Skeletal muscle satellite cell (primary cell): ENCODE measurements at regions not wholly inside any gene's neighbourhood (a gene's known extent, or its start where the extent isn't known, plus 50 kb on each side); places are given as distances from the start of the nearest gene placed in this dataset.
"Not testable (repeated sequence)": the region's sequence is repeated elsewhere in the genome, so short reads cannot be mapped to it uniquely, and the experiment has no call there.

ENCODE experiments used
- H3K27me3 ChIP-seq: 2 replicates; pipeline ENCODE4 v1.7.0; 2013; ENCODE audit warnings: low read length; ENCODE audit not compliant: control insufficient read depth, insufficient read depth
- H3K36me3 ChIP-seq: 2 replicates; pipeline ENCODE4 v1.7.0; 2013; ENCODE audit warnings: mild to moderate bottlenecking, control low read depth, low read length; ENCODE audit not compliant: insufficient read depth
- H3K4me1 ChIP-seq: 2 replicates; pipeline ENCODE4 v1.7.0; 2013; ENCODE audit warnings: low read length; ENCODE audit not compliant: control insufficient read depth, insufficient read depth
- H3K4me2 ChIP-seq: 2 replicates; pipeline ENCODE4 v1.7.0; 2013; ENCODE audit warnings: mild to moderate bottlenecking, low read length
- H3K4me3 ChIP-seq: 2 replicates; pipeline ENCODE4 v1.7.0; 2013; ENCODE audit warnings: low read length
- H3K9ac ChIP-seq: 2 replicates; pipeline ENCODE4 v1.7.0; 2013; ENCODE audit warnings: mild to moderate bottlenecking, low read depth, low read length, moderate library complexity
- H3K9me3 ChIP-seq: replicated peaks from 2 replicates; pipeline ENCODE4 v1.7.0; 2013; ENCODE audit warnings: mild to moderate bottlenecking, control low read depth, low read length

DNA sequence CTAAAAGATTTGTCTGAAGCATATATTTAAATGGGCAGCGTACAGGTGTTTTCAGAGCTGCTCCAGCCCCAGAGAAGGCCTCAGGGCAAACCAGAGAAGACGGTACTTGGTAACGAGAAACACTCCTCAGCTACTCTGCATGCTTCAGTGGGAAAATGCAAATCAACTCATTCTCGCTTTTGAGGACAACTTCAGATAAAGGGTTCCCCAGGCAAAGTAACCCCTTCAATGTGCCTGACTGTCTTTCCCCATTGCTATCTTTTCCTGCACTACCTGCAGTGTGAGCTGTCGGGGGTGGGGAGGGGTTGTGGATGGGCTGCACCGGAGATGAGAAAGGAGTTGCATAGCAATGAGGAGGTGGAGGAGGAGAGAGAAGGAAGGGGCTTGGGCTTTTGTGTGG lies 339.7 kb upstream of the CLINT1 start:
- Histone ChIP-seq H3K9ac (no peak overlapping the region), H3K4me2 (no peak overlapping the region), H3K4me3 (no peak overlapping the region), H3K4me1 (no peaks in the 10 kb centered on the region), H3K36me3 (no peaks in the 10 kb centered on the region), H3K27me3 (peaks cover 19% of the 10 kb centered on the region), H3K9me3 (no peaks in the 10 kb centered on the region)

DNA sequence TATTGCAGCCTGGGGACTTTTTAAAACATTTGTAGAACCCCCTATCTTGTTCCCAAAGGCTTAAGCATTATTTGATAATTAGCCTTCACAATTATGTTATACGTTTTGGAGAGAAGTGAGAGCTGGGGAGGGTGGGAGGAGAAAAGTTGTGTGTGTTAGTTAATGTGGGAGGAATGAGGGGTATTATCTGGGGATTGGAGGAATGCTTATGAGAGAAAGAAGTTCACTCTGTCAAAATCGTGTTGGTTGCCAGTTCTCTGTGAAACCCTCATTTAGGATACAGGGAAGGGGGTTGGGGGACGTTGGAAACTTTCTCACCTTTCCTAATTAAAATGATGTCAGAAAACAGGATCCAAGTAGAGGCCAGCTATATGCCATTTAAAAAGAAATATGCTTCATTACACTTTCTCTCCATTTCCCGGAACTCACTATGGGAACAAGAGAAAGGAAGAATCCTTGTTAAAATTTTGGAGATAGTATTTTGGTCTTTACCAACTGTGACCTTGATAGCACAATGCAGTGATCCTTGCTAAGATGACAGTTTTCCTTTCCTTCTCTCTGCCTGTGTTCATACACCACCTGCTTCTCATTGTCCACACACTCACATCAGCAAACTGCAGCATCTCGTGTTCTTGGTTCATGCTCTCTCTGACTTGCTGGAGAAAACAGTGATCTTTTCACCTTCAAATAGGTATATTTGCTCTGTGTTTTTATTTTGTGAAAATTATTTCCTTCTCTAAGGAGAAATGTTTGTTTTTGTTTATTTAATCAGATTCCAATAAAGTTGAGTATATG lies 336.7 kb upstream of the CLINT1 start:
- Histone ChIP-seq H3K4me3 (no peak overlapping the region), H3K36me3 (no peaks in the 10 kb centered on the region), H3K4me2 (no peak overlapping the region), H3K4me1 (no peaks in the 10 kb centered on the region), H3K9me3 (no peaks in the 10 kb centered on the region), H3K9ac (no peak overlapping the region), H3K27me3 (peaks cover 9% of the 10 kb centered on the region)

DNA sequence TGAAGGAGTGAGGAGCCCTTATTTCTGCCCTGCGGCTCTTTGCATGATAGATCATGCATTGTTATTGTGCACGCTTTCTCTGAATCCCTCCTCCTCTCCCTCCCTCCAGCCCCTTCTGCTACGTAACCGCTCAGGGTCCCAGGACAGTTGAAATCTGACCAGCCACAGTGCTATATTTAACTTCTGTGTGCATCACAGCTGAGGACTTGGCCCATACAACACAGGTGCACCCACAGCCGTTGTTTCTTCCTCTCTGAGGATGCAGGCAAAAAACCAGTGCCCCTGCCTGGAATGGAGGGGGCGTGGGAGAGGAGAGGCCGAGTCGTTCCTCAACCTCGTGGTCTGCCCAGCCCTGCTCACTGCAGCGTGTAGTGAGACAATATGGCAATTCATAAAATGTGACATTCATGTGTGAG lies 335.6 kb upstream of the CLINT1 start:
- Histone ChIP-seq H3K4me2 (no peak overlapping the region), H3K9me3 (no peaks in the 10 kb centered on the region), H3K4me1 (no peaks in the 10 kb centered on the region), H3K9ac (no peak overlapping the region), H3K36me3 (no peaks in the 10 kb centered on the region), H3K4me3 (no peak overlapping the region), H3K27me3 (peaks cover 9% of the 10 kb centered on the region)

- not testable (repeated sequence) for H3K9ac ChIP-seq, H3K36me3 ChIP-seq, H3K27me3 ChIP-seq, H3K4me2 ChIP-seq, H3K9me3 ChIP-seq, H3K4me3 ChIP-seq, H3K4me1 ChIP-seq
Observed at GRCh38 chr5:158193395-158193794, 334.4 kb upstream of the CLINT1 start.

- no peak overlapping the region for H3K9ac ChIP-seq
Observed at GRCh38 chr5:158180407-158180806, 321.5 kb upstream of the CLINT1 start.

DNA sequence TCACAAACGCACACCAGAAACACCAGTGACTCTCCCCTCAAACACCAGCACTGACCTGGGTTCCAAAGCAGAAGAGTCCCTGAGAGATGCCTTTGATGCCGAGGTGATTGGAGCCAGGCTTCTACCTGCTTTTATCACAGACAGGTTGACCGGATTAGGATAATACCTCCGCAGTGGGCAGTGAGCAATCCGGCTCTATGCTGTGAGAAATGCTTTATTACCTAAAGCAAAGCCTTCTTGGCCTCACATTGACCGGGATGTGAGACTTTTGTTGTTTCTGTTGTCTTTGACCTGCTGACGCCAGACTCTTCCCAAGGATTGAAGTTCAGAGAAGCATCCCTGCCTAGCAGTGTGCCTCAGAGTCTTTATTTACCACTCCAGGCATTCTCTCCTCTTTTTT lies 320.3 kb upstream of the CLINT1 start:
- Histone ChIP-seq H3K36me3 (no peaks in the 10 kb centered on the region), H3K9me3 (no peaks in the 10 kb centered on the region), H3K4me3 (no peak overlapping the region), H3K4me1 (no peaks in the 10 kb centered on the region), H3K9ac (no peak overlapping the region), H3K4me2 (no peak overlapping the region), H3K27me3 (peaks cover 11% of the 10 kb centered on the region)

More at GRCh38 chr5:158180407-158180806, 321.5 kb upstream of the CLINT1 start:
- Histone ChIP-seq H3K9me3 (no peaks in the 10 kb centered on the region), H3K4me1 (no peaks in the 10 kb centered on the region), H3K36me3 (no peaks in the 10 kb centered on the region), H3K4me2 (no peak overlapping the region), H3K27me3 (peaks cover 11% of the 10 kb centered on the region), H3K4me3 (no peak overlapping the region)

GRCh38 chr5:158178535-158178934 lies 319.6 kb upstream of the CLINT1 start:
- no peaks in the 10 kb centered on the region for H3K4me1 ChIP-seq
- no peak overlapping the region for H3K9ac ChIP-seq
- no peaks in the 10 kb centered on the region for H3K9me3 ChIP-seq

DNA sequence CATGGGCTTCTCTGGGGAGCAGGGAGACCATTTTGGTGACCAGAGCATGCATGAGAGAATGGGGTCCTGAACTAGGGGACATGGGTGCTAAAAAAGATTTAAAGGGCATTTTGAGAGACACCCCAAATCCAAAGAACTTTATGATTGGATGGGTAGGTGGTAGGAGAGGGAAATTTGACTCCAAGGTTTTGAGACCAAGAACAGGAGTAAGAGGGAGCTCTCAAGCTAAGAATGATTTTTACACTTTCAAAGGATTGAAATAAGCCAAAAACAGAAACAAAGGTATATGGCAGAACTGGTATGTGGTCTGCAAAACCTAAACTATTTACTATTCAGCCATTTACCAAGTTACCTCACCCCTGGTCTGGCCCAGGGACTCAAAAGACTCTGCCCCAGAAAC lies 318.2 kb upstream of the CLINT1 start:
- H3K9me3 ChIP-seq = no peaks in the 10 kb centered on the region
- no peak overlapping the region for H3K4me3 ChIP-seq
- H3K36me3 ChIP-seq = no peaks in the 10 kb centered on the region
- H3K4me1 ChIP-seq = no peaks in the 10 kb centered on the region
- no peak overlapping the region for H3K9ac ChIP-seq
- H3K27me3 ChIP-seq = peaks cover 12% of the 10 kb centered on the region
- no peak overlapping the region for H3K4me2 ChIP-seq

More at GRCh38 chr5:158178535-158178934, 319.6 kb upstream of the CLINT1 start:
- H3K27me3 ChIP-seq = peaks cover 11% of the 10 kb centered on the region
- no peak overlapping the region for H3K4me3 ChIP-seq
- no peaks in the 10 kb centered on the region for H3K36me3 ChIP-seq
- H3K4me2 ChIP-seq = no peak overlapping the region

DNA sequence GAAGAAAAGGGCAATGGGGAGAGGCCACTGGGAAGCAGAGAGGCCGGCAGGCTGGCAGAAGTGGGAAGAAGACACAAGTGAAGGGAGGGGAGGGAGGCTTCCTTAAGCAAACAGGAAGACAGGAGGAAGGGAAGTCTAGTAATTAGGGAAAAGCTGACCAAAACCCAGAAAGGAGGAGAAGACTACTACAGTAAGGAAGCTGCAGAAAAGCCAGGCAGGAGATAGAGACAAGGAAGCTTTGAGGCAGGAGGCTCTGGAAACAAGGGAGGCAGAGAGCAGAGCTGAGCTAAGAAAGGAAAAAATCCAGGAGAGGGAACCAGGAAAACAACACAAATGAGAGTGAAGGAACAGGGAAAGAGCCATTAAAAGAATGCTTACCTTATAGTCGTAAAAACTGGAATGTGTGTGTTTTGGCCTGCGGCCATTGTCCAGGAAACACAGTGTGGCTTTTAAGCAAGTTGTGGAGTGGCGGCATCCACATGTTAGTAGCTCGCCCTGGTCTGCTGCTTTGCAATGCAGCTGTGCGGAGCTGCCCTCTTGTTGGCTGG lies 317.1 kb upstream of the CLINT1 start:
- no peaks in the 10 kb centered on the region for H3K36me3 ChIP-seq
- no peak overlapping the region for H3K4me3 ChIP-seq
- H3K4me2 ChIP-seq = no peak overlapping the region
- H3K9ac ChIP-seq = no peak overlapping the region
- peaks cover 23% of the 10 kb centered on the region for H3K27me3 ChIP-seq
- no peaks in the 10 kb centered on the region for H3K9me3 ChIP-seq
- H3K4me1 ChIP-seq = no peaks in the 10 kb centered on the region

- Histone ChIP-seq H3K9me3 (no peaks in the 10 kb centered on the region), H3K4me3 (no peak overlapping the region), H3K4me1 (no peaks in the 10 kb centered on the region), H3K4me2 (no peak overlapping the region), H3K9ac (no peak overlapping the region), H3K27me3 (peaks cover 23% of the 10 kb centered on the region), H3K36me3 (no peaks in the 10 kb centered on the region)
Observed at GRCh38 chr5:158174918-158175851, 316.2 kb upstream of the CLINT1 start.

GRCh38 chr5:158174026-158174425 lies 315.1 kb upstream of the CLINT1 start:
- Histone ChIP-seq H3K36me3 (no peaks in the 10 kb centered on the region), H3K9me3 (no peaks in the 10 kb centered on the region), H3K4me1 (no peaks in the 10 kb centered on the region), H3K27me3 (peaks cover 17% of the 10 kb centered on the region), H3K4me2 (no peak overlapping the region), H3K4me3 (no peak overlapping the region), H3K9ac (no peak overlapping the region)
